ENCODE measurements at regions not wholly inside any gene's neighbourhood (a gene's known extent, or its start where the extent isn't known, plus 50 kb on each side); places are given as distances from the start of the nearest gene placed in this dataset.

DNA sequence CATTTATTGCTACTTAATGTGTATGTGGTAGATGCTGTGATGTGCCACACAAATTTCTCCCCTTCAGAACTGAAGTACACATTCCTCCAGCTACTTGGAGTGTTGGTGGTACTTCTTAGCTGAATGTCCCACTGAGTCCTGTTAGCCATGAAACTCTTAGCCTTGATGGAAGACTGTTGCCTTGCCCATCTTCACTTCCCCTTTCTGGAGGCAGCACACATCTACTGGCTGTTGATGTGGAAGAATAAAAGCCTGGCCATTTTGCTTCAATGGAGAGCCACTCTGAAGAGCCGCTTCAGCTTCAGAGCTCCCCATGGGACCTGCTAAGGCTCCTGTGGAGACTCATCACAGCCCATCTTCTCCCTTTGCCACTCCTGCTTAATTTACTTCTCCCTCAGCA is 157.7 kb upstream of the PITX2 start:
- Histone ChIP-seq H2BK5ac (ENCODE audit: low read depth, low read length) (no peak overlapping the region), H3K9me3 (ENCODE audit: insufficient read depth in 2 of 2, low read depth in 1 of 2, low read length in 1 of 2) (no peaks in the 10 kb centered on the region), H3K4me2 (ENCODE audit: insufficient read depth in 1 of 2, low read depth in 2 of 2, low read length in 2 of 2) (no peak overlapping the region), H3K18ac (ENCODE audit: extremely low read depth, low read length) (no peak overlapping the region), H3K27ac (ENCODE audit: low read depth, low read length) (no peak overlapping the region), H3K23ac (ENCODE audit: insufficient read length) (no peak overlapping the region), H2BK20ac (ENCODE audit: low read length) (no peak overlapping the region), H3K4ac (replicated peaks; ENCODE audit: insufficient read length, low read depth, low read length) (no peak overlapping the region), H3K4me3 (ENCODE audit: extremely low read depth in 1 of 4, insufficient read depth in 2 of 4, low read depth in 3 of 4, low read length in 4 of 4) (no peak overlapping the region), H2BK12ac (ENCODE audit: low read depth, low read length) (no peak overlapping the region), H3K79me1 (ENCODE audit: low read depth, low read length) (no peaks in the 10 kb centered on the region), H2BK15ac (ENCODE audit: low read length) (no peak overlapping the region), H3K23me2 (ENCODE audit: low read depth, low read length) (no peaks in the 10 kb centered on the region; the same call in 1 of the 2 replicates), H2AK5ac (ENCODE audit: low read depth, low read length) (no peak overlapping the region), H4K5ac (ENCODE audit: insufficient read length, low read depth, low read length) (no peak overlapping the region), H4K20me1 (replicated peaks in 1 of 2; ENCODE audit: control insufficient read depth in 1 of 2, insufficient read depth in 2 of 2, low read length in 2 of 2) (no peaks in the 10 kb centered on the region), H3K14ac (ENCODE audit: insufficient read length) (no peak overlapping the region), H3K9ac (replicated peaks in 1 of 4; ENCODE audit: extremely low read depth in 1 of 4, low read depth in 3 of 4, low read length in 3 of 4) (no peak overlapping the region), H3K79me2 (ENCODE audit: control insufficient read depth in 1 of 2, insufficient read depth in 2 of 2, low read length in 2 of 2) (no peaks in the 10 kb centered on the region), H3K27me3 (replicated peaks in 1 of 4; ENCODE audit: control insufficient read depth in 3 of 4, extremely low read depth in 1 of 4, insufficient read depth in 3 of 4, low read length in 3 of 4) (no peaks in the 10 kb centered on the region), H4K91ac (replicated peaks; ENCODE audit: insufficient read length, low read length) (no peak overlapping the region), H3K36me3 (ENCODE audit: control insufficient read depth in 2 of 4, insufficient read depth in 4 of 4, low read length in 3 of 4) (no peaks in the 10 kb centered on the region), H2BK120ac (replicated peaks; ENCODE audit: low read depth, low read length) (no peak overlapping the region), H2AFZ (ENCODE audit: low read length) (no peak overlapping the region), H3K4me1 (replicated peaks in 1 of 4; ENCODE audit: control insufficient read depth in 3 of 4, insufficient read depth in 4 of 4, low read length in 3 of 4) (no peaks in the 10 kb centered on the region), H4K8ac (ENCODE audit: extremely low read depth, insufficient read depth, low read length) (no peak overlapping the region), H3K56ac (replicated peaks; ENCODE audit: insufficient read length, low read depth, low read length) (no peak overlapping the region)
- DNase-seq (ENCODE audit: low read depth in 1 of 2, low spot score in 2 of 2) (no peak), FAIRE-seq (no peak)
- ChIA-PET CTCF (ENCODE audit: partially characterized antibody) (no interaction called here), POLR2A (ENCODE audit: partially characterized antibody) (no interaction called here)
- no peak for TF ChIP-seq CHD1 (IDR thresholded peaks at IDR 0.05; ENCODE audit: low read depth, low read length)
- no peak for TF ChIP-seq POLR2AphosphoS5 (IDR thresholded peaks at IDR 0.05; ENCODE audit: low read depth, low read length)
- no peak for TF ChIP-seq SIN3A (conservative IDR thresholded peaks at IDR 0.05 in 1 of 2, IDR thresholded peaks at IDR 0.05 in 1 of 2; ENCODE audit: low read depth in 1 of 2, low read length in 2 of 2)
- no peak for TF ChIP-seq TEAD4 (IDR thresholded peaks at IDR 0.05; ENCODE audit: low read depth, low read length)
- TF ChIP-seq POLR2A (IDR thresholded peaks at IDR 0.05; ENCODE audit: control extremely low read depth in 1 of 2, low read depth in 2 of 2, low read length in 2 of 2): no peak
- TF ChIP-seq SIX5 (IDR thresholded peaks at IDR 0.05; ENCODE audit: low read depth, low read length): no peak
- TF ChIP-seq CEBPB (IDR thresholded peaks at IDR 0.05; ENCODE audit: low read depth, low read length): no peak
- TF ChIP-seq CHD2 (IDR thresholded peaks at IDR 0.05; ENCODE audit: low read length): no peak
- TF ChIP-seq SRF (IDR thresholded peaks at IDR 0.05; ENCODE audit: low read depth, low read length): no peak
- no peak for TF ChIP-seq TCF12 (IDR thresholded peaks at IDR 0.05; ENCODE audit: low read depth, low read length)
- no peak for TF ChIP-seq EZH2 (IDR thresholded peaks at IDR 0.05; ENCODE audit: low read depth, low read length, severe bottlenecking)
- TF ChIP-seq PHF8 (conservative IDR thresholded peaks at IDR 0.05; ENCODE audit: low read depth, low read length): no peak
- TF ChIP-seq ASH2L (IDR thresholded peaks at IDR 0.05; ENCODE audit: low read length): no peak
- TF ChIP-seq POU5F1 (IDR thresholded peaks at IDR 0.05; ENCODE audit: low read depth, low read length): no peak
- no peak for TF ChIP-seq CREB1 (IDR thresholded peaks at IDR 0.05)
- TF ChIP-seq SP2 (IDR thresholded peaks at IDR 0.05; ENCODE audit: low read length): no peak
- TF ChIP-seq, protein P1, sequence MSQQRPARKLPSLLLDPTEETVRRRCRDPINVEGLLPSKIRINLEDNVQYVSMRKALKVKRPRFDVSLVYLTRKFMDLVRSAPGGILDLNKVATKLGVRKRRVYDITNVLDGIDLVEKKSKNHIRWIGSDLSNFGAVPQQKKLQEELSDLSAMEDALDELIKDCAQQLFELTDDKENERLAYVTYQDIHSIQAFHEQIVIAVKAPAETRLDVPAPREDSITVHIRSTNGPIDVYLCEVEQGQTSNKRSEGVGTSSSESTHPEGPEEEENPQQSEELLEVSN (IDR thresholded peaks at IDR 0.05): no peak
- 85% methylated on average over 1 of the region's 1 CpG; no CpG with 5 or more reads in 1 of the 2 experiments for WGBS, 2 experiments (ENCODE audit: extremely low coverage in 1 of 2, insufficient coverage in 1 of 2, insufficient read length in 1 of 2, insufficient replicate concordance in 2 of 2, low coverage in 1 of 2, low lambda C conversion rate in 2 of 2, missing lambda C conversion rate in 1 of 2)
